PC-9 (cell line): ENCODE measurements at regions not wholly inside any gene's neighbourhood (a gene's known extent, or its start where the extent isn't known, plus 50 kb on each side); places are given as distances from the start of the nearest gene placed in this dataset.

Experiments
- BruUV-seq: library from RNA; stranded (reverse); fragments of 400-500 nt; replicated peaks from 2 replicates; lab custom pipeline; 2021; lab: Mats Ljungman, UMichigan
- CTCF ChIA-PET: fragments of 300-600 bp; sonication (Branson Sonifier 250); formaldehyde crosslinking; loops from one replicate; lab custom pipeline; 2022; ENCODE audit warnings: antibody characterized with exemption; lab: Charles Lee
- POLR2A ChIA-PET: fragments of 300-600 bp; sonication (Branson Sonifier 250); formaldehyde crosslinking; loops from one replicate; lab custom pipeline; 2022; ENCODE audit warnings: antibody characterized with exemption; ENCODE audit not compliant: unreplicated experiment; lab: Charles Lee
- DNase-seq, 2 experiments: peaks; one replicate each; pipeline versions ENCODE4 v3.0.0 to v3.0.0-alpha.2; 2015 to 2022; ENCODE audit warnings: mixed read lengths in 1 of 2
- H2AFZ ChIP-seq: fragments of 200-600 bp; sonication (generic); 2 replicates; pipeline ENCODE4 v1.8.1; 2017; ENCODE audit warnings: antibody characterized with exemption
- H3F3A ChIP-seq: fragments of 200-600 bp; sonication (generic); 2 replicates; pipeline ENCODE4 v1.8.1; 2017; ENCODE audit warnings: antibody characterized with exemption, mild to moderate bottlenecking, low read depth; ENCODE audit not compliant: insufficient read depth
- H3K27ac ChIP-seq: fragments of 200-600 bp; sonication (generic); 2 replicates; pipeline ENCODE4 v1.6.1; 2016; ENCODE audit warnings: mixed run types
- H3K27me3 ChIP-seq: fragments of 200-600 bp; sonication (generic); 2 replicates; pipeline ENCODE4 v1.6.1; 2016; ENCODE audit warnings: low read depth, mixed run types; ENCODE audit not compliant: insufficient read depth
- H3K36me3 ChIP-seq: fragments of 200-600 bp; sonication (generic); 2 replicates; pipeline ENCODE4 v1.6.1; 2016; ENCODE audit warnings: low read depth, mixed run types
- H3K4me1 ChIP-seq: fragments of 200-600 bp; sonication (generic); replicated peaks from 2 replicates; pipeline ENCODE4 v1.6.1; 2016; ENCODE audit warnings: mixed run types; ENCODE audit not compliant: insufficient read depth
- H3K4me2 ChIP-seq: fragments of 200-600 bp; sonication (generic); 2 replicates; pipeline ENCODE4 v1.6.1; 2017; ENCODE audit warnings: mixed run types
- H3K4me3 ChIP-seq: fragments of 200-600 bp; sonication (generic); 2 replicates; pipeline ENCODE4 v1.6.1; 2016; ENCODE audit warnings: mixed run types
- H3K79me2 ChIP-seq: fragments of 200-600 bp; sonication (generic); 2 replicates; pipeline ENCODE4 v1.6.1; 2017; ENCODE audit warnings: low read depth, mixed run types
- H3K9me2 ChIP-seq: fragments of 200-600 bp; sonication (generic); 2 replicates; pipeline ENCODE4 v1.8.1; 2017; ENCODE audit warnings: mild to moderate bottlenecking; ENCODE audit not compliant: insufficient read depth
- H3K9me3 ChIP-seq: fragments of 200-600 bp; sonication (generic); 2 replicates; pipeline ENCODE4 v1.8.1; 2016; ENCODE audit warnings: low read depth; ENCODE audit not compliant: insufficient read depth
- H4K20me1 ChIP-seq: fragments of 200-600 bp; sonication (generic); 2 replicates; pipeline ENCODE4 v1.8.1; 2017; ENCODE audit not compliant: insufficient read depth
- CTCF ChIP-seq: fragments of 200-600 bp; sonication (generic); conservative IDR thresholded peaks from 2 replicates; pipeline ENCODE4 v1.6.1; 2017; ENCODE audit warnings: mixed run types, antibody characterized with exemption, mild to moderate bottlenecking, moderate library complexity
- EZH2 ChIP-seq: fragments of 200-600 bp; sonication (generic); IDR thresholded peaks from 2 replicates; pipeline ENCODE4 v1.8.0; 2017; ENCODE audit warnings: antibody characterized with exemption, low read depth
- intact Hi-C: fragments of 100-400 bp; cut with micrococcal nuclease; formaldehyde crosslinking; loops from one replicate; pipeline ENCODE4 v1.10.0; 2022; ENCODE audit not compliant: unreplicated experiment

GRCh38 chr2:196238836-196239380, 67.5 kb upstream of the STK17B start:
- H3F3A ChIP-seq: peaks cover 2% of the 10 kb centered on the region; the same call in 1 of the 2 replicates
- peaks cover 23% of the 10 kb centered on the region for H3K4me1 ChIP-seq
- no peak overlapping the region for H3K4me2 ChIP-seq
- H4K20me1 ChIP-seq: no peaks in the 10 kb centered on the region
- no peaks in the 10 kb centered on the region for H3K9me2 ChIP-seq
- no TSS peak for BruUV-seq
- TF ChIP-seq EZH2 (no peak), CTCF (no peak)
- no peak overlapping the region for H3K27ac ChIP-seq
- no peaks in the 10 kb centered on the region for H3K9me3 ChIP-seq
- no peaks in the 10 kb centered on the region for H3K79me2 ChIP-seq
- CTCF ChIA-PET: no interaction called here
- H3K27me3 ChIP-seq: no peaks in the 10 kb centered on the region
- no peaks in the 10 kb centered on the region for H3K36me3 ChIP-seq
- intact Hi-C loops: no loop called here
- H2AFZ ChIP-seq: no peak overlapping the region
- no peak for DNase-seq
- no peak overlapping the region for H3K4me3 ChIP-seq
- POLR2A ChIA-PET: no interaction called here

GRCh38 chr2:196239622-196240587, 68.5 kb upstream of the STK17B start:
- H2AFZ ChIP-seq: peak overlapping the region; percentile 67; the same call in 1 of the 2 replicates
- peak overlapping the region; percentile 42; the same call in 1 of the 2 replicates for H3K4me2 ChIP-seq
- DNase-seq: peak; percentile 37 to 68
- H3F3A ChIP-seq: peaks cover 5% of the 10 kb centered on the region; the same call in 1 of the 2 replicates
- H3K27me3 ChIP-seq: no peaks in the 10 kb centered on the region
- BruUV-seq: no TSS peak
- POLR2A ChIA-PET: interaction anchor here (0.5 kb wide), 1 partner anchor 69 kb away, joined by 9 read pairs; no protein-coding TSS in a partner anchor
- peaks cover 17% of the 10 kb centered on the region for H3K4me1 ChIP-seq
- peak overlapping the region; percentile 53 for H3K27ac ChIP-seq
- no peaks in the 10 kb centered on the region for H3K9me2 ChIP-seq
- no peaks in the 10 kb centered on the region for H4K20me1 ChIP-seq
- H3K9me3 ChIP-seq: no peaks in the 10 kb centered on the region
- TF ChIP-seq CTCF: no peak
- no peak for TF ChIP-seq EZH2
- no peaks in the 10 kb centered on the region for H3K36me3 ChIP-seq
- intact Hi-C loops: no loop called here
- no peaks in the 10 kb centered on the region for H3K79me2 ChIP-seq
- H3K4me3 ChIP-seq: no peak overlapping the region
- CTCF ChIA-PET: interaction anchor here (0.9 kb wide), 1 partner anchor 72 kb away, joined by 6 read pairs; no protein-coding TSS in a partner anchor

- Histone ChIP-seq H3K4me1 (peaks cover 28% of the 10 kb centered on the region), H3K79me2 (no peaks in the 10 kb centered on the region), H4K20me1 (no peaks in the 10 kb centered on the region), H3K27me3 (no peaks in the 10 kb centered on the region), H3K4me3 (no peak overlapping the region), H3F3A (peaks cover 8% of the 10 kb centered on the region; the same call in 1 of the 2 replicates), H3K4me2 (no peak overlapping the region), H3K9me3 (no peaks in the 10 kb centered on the region), H2AFZ (no peak overlapping the region), H3K27ac (no peak overlapping the region), H3K9me2 (no peaks in the 10 kb centered on the region), H3K36me3 (no peaks in the 10 kb centered on the region)
- TF ChIP-seq EZH2: no peak
- no peak for TF ChIP-seq CTCF
- no TSS peak for BruUV-seq
- no peak for DNase-seq
- POLR2A ChIA-PET: no interaction called here
- intact Hi-C loops: no loop called here
- CTCF ChIA-PET: no interaction called here
These were observed 69.8 kb upstream of the STK17B start for GRCh38 chr2:196241175-196241574.
